HS-5 (cell line): ENCODE measurements at regions not wholly inside any gene's neighbourhood (a gene's known extent, or its start where the extent isn't known, plus 50 kb on each side); places are given as distances from the start of the nearest gene placed in this dataset.

Experiments
- DNase-seq: peaks from one replicate; pipeline ENCODE4 v3.0.0-alpha.2; 2012; ENCODE audit warnings: low read depth

GRCh38 chr5:156271569-156271968, 55.4 kb upstream of the SGCD start:
- no peak for DNase-seq

GRCh38 chr5:156272139-156272538, 54.8 kb upstream of the SGCD start:
- no peak for DNase-seq

GRCh38 chr5:156273325-156273724, 53.6 kb upstream of the SGCD start:
- DNase-seq = no peak

GRCh38 chr5:156274453-156274852, 52.5 kb upstream of the SGCD start:
- DNase-seq = no peak
